GM12873 (cell line): ENCODE measurements at regions not wholly inside any gene's neighbourhood (a gene's known extent, or its start where the extent isn't known, plus 50 kb on each side); places are given as distances from the start of the nearest gene placed in this dataset.

Experiments
- CTCF ChIP-seq: IDR thresholded peaks from 2 replicates; pipeline ENCODE4 v1.5.1; 2012; ENCODE audit warnings: low read depth, mild to moderate bottlenecking, moderate library complexity, low read length, control low read depth; ENCODE audit not compliant: insufficient read depth; ENCODE audit errors: missing control alignments

GRCh38 chr6:94372229-94372628 is 952.9 kb upstream of the EPHA7 start:
- TF ChIP-seq CTCF: no peak

GRCh38 chr6:94367316-94367715 is 948.0 kb upstream of the EPHA7 start:
- no peak for TF ChIP-seq CTCF

GRCh38 chr6:94362061-94362864 is 942.9 kb upstream of the EPHA7 start:
- TF ChIP-seq CTCF: no peak

GRCh38 chr6:94361304-94362060 is 942.1 kb upstream of the EPHA7 start:
- no peak for TF ChIP-seq CTCF

GRCh38 chr6:94357381-94357980 is 938.1 kb upstream of the EPHA7 start:
- no peak for TF ChIP-seq CTCF

GRCh38 chr6:94350833-94351232 is 931.5 kb upstream of the EPHA7 start:
- TF ChIP-seq CTCF: no peak

- no peak for TF ChIP-seq CTCF
These were observed 929.9 kb upstream of the EPHA7 start for GRCh38 chr6:94349227-94349626.
